ENCODE measurements at regions not wholly inside any gene's neighbourhood (a gene's known extent, or its start where the extent isn't known, plus 50 kb on each side); places are given as distances from the start of the nearest gene placed in this dataset.

- no peak for DNase-seq (ENCODE audit: low spot score)
- no peak for FAIRE-seq
These were observed 221.3 kb downstream of the CBLN4 start for GRCh38 chr20:55784036-55784435.

DNA sequence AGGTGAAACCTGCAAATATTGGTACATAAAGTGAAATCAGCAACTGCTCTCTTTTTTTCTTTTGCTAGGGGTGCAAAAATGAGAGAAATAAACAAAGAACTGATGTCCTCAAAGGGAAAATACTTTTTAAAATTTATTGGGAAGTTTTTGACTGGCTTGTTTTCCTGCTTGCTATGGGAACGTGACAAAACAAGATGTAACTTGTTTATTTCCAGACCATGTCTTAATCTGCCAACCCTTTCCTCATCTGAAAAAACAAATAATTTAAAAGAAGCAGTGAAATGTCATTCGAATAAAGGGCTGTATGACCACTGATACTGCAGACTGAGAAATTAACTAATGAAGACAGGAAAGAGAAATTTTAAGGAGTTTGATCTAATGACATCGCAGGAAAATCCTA, 221.9 kb downstream of the CBLN4 start:
- FAIRE-seq (no peak), DNase-seq (ENCODE audit: low spot score) (no peak)

- DNase-seq (ENCODE audit: low spot score), result peak; percentile 15
- FAIRE-seq, result no peak
These were observed 222.4 kb downstream of the CBLN4 start for GRCh38 chr20:55782912-55783253.

DNA sequence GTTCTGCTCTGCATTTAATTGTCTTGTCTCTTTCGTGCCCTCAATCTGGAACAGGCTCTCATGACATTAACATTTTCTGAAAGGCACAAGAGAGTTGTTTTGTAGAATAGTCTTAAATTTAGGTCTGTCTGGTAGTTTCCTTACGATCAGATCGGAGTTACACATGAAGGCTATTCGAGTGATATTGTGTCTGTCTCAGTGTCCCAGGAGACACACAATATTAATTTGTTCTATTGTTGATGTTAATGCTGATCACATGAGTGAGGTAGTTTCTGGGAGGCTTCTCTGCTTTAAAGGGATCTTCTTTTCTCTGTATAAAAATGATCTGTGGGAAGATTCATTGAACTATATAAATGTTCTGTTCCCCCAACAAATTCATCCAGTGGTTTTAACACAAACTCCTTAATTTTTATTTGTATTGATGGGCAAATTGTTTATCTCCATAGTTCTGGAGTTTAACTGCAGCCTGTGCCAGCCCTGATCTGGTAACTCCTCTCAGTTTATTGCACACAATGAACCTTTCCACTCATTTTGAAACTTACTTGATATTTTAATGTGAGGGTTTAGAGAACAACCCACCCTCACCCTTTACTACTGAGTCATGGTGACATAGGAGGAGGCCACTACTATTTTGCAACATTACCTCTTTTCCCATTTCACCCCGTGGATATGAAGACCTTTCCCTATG, 223.0 kb downstream of the CBLN4 start:
- DNase-seq (ENCODE audit: low spot score) (no peak), FAIRE-seq (no peak)

DNA sequence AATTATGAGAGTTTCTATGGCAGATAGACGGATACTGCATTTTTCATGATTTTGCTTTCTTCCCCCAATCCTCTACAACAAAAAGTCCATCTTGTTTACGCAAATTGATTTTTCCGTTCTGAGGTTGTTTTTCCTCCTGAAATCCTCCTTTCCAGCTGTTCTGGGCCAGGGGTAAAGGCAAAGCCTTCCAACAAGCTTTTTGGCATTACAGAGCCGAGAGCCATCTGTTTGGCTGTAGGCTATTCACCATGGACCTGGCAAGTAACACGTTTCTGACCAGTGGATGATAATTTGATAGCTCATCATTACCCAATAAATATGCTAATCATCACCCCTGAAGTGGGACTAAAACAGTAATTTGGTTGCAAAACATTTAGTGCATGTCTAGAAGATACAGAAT, 226.5 kb downstream of the CBLN4 start:
- no peak for FAIRE-seq
- no peak for DNase-seq (ENCODE audit: low spot score)

- no peak for FAIRE-seq
- no peak for DNase-seq (ENCODE audit: low spot score)
These were observed 227.7 kb downstream of the CBLN4 start for GRCh38 chr20:55777641-55778040.

DNA sequence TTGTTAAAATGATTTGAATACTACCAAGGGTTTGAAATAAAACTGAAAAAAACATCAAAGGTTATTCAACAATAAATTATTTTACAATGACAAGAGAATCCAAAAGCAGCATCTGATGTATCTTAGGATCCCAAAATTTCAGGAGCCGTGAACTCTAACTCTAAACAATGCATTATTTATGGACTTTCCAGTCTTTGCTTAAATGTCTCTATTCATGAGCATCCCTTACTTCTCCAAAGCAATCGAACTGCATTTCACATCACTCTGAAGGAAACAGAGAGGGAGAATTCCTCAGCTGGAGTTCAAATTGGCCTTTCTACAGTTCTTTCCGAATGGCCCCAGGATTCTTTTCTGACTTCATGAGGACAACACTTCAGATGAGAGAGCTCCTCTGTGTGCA, 229.1 kb downstream of the CBLN4 start:
- DNase-seq (ENCODE audit: low spot score) (no peak), FAIRE-seq (no peak)

DNA sequence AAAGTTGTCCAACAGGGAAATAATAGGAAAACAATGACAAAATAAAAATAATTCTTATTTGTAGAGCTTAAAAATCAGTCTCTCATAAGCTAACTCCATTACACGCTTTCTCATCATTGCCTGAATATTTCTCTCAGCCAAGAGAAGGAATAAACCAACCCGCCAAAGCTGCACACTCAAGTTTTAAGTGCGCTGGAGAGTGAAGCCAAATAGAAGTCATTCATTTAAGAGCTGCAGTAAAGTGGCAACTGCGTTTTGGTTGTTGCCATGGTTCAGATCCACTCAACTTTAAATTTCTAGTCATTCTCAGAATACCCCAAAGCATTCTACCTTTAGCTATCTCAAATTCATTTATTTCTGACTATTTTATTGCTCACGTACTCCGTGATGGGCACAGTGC, 230.7 kb downstream of the CBLN4 start:
- no peak for FAIRE-seq
- DNase-seq (ENCODE audit: low spot score), result no peak

GRCh38 chr20:55761797-55762196, 243.5 kb downstream of the CBLN4 start:
- no peak for FAIRE-seq
- DNase-seq (ENCODE audit: low spot score), result no peak

- no peak for DNase-seq (ENCODE audit: low spot score)
- FAIRE-seq, result no peak
These were observed 244.2 kb downstream of the CBLN4 start for GRCh38 chr20:55761100-55761499.

- DNase-seq (ENCODE audit: low spot score) (no peak), FAIRE-seq (no peak)
These were observed 244.7 kb downstream of the CBLN4 start for GRCh38 chr20:55760586-55760985.

DNA sequence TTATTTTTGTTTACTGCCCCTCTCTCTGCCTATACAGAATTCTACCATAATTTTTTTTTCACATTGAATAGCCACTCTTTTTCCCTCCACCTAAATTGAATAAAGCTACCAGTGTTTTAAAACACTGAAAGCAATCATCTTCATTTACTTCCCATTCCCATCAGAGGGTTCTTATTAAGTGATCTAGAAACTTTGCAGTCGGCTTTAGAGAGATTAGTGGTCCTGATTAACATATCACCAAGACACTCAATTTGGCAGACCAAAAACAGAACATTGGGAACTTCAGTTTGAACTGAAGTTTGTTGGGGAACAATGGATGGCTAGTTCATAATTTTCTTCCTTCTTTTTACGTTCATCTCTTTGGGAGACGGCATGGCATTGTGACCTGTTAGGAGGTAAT, 249.5 kb downstream of the CBLN4 start:
- FAIRE-seq, result no peak

GRCh38 chr20:55755411-55755810, 249.9 kb downstream of the CBLN4 start:
- DNase-seq (ENCODE audit: low spot score) (no peak), FAIRE-seq (no peak)

More for the DNA sequence above, 249.5 kb downstream of the CBLN4 start:
- DNase-seq (ENCODE audit: low spot score), result no peak

DNA sequence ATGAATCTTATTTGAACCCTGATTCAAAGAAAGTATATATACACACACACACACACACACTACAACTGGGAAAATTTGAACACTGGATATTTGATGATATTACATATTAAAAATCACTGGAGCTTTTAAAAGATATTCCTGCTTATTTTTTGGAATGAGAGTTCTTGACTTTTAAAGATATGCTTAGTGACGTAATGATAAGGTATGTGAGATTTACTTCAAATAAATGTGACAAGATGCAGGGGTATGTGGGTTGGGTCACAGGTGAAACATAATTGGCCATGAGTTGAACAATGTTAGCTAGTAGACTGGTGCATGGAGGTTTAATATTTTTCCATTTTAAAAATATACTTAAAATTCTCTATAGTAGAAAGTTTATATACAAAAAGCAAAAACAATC, 258.6 kb downstream of the CBLN4 start:
- FAIRE-seq, result no peak
- no peak for DNase-seq (ENCODE audit: low spot score)

- no peak for FAIRE-seq
These were observed 259.5 kb downstream of the CBLN4 start for GRCh38 chr20:55745840-55746239.

GRCh38 chr20:55744896-55745295, 260.4 kb downstream of the CBLN4 start:
- FAIRE-seq (no peak), DNase-seq (ENCODE audit: low spot score) (no peak)

More at GRCh38 chr20:55745840-55746239, 259.5 kb downstream of the CBLN4 start:
- no peak for DNase-seq (ENCODE audit: low spot score)

DNA sequence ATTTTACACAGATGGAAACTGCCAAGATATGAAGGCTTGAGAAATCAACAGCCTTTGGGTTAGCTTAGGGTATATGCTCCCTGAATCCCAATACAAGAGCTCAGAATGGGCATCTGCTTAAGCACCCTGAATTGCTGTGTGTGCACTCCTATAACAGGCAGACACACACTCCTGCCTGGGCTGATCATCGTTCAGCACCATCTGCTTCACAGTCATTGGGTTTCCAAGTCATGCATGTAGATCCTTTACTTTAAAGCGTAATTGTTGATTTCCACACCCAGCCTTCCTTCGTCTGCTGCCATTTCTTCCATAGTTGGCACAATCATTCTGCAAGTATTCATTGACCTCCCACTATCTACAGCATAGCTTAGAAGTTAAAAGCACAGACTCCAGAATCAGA, 263.5 kb downstream of the CBLN4 start:
- no peak for DNase-seq (ENCODE audit: low spot score)
- no peak for FAIRE-seq

GRCh38 chr20:55740076-55740475, 265.2 kb downstream of the CBLN4 start:
- DNase-seq (ENCODE audit: low spot score) (no peak), FAIRE-seq (no peak)

GRCh38 chr20:55730321-55730720, 275.0 kb downstream of the CBLN4 start:
- DNase-seq (ENCODE audit: low spot score) (no peak), FAIRE-seq (no peak)

- no peak for FAIRE-seq
These were observed 290.6 kb downstream of the CBLN4 start for GRCh38 chr20:55714736-55715135.

GRCh38 chr20:55714082-55714481, 291.2 kb downstream of the CBLN4 start:
- FAIRE-seq (no peak), DNase-seq (ENCODE audit: low spot score) (no peak)

More at GRCh38 chr20:55714736-55715135, 290.6 kb downstream of the CBLN4 start:
- no peak for DNase-seq (ENCODE audit: low spot score)

GRCh38 chr20:55704458-55704857, 300.9 kb downstream of the CBLN4 start:
- DNase-seq (ENCODE audit: low spot score), result no peak
- no peak for FAIRE-seq

DNA sequence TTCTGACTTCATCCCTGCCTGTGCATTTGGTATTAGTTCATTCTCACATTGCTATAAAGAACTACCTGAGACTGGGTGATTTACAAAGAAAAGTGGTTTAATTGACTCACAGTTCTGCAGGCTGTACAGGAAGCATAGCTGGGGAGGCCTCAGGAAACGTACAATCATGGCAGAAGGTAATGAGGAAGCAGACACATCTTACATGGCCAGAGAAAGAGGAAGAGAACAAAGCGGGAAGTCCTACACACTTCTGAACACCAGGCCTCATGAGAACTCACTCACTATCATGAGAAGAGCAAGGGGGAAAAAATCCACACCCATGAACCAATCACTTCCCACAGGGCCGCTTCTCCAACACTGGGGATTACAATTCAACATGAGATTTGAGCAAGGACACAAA, 303.9 kb downstream of the CBLN4 start:
- FAIRE-seq (peak; percentile 35), DNase-seq (ENCODE audit: low spot score) (no peak)

- FAIRE-seq, result no peak
These were observed 308.8 kb downstream of the CBLN4 start for GRCh38 chr20:55696520-55696919.

More at GRCh38 chr20:55696520-55696919, 308.8 kb downstream of the CBLN4 start:
- DNase-seq (ENCODE audit: low spot score), result no peak
